A673 (cell line): ENCODE measurements at regions not wholly inside any gene's neighbourhood (a gene's known extent, or its start where the extent isn't known, plus 50 kb on each side); places are given as distances from the start of the nearest gene placed in this dataset.

Experiments
- BruUV-seq: library from RNA; stranded (reverse); fragments of 400-500 nt; replicated peaks from 2 replicates; lab custom pipeline; 2021; lab: Mats Ljungman, UMichigan
- CTCF ChIA-PET: fragments of 300-600 bp; sonication (Branson Sonifier 250); formaldehyde crosslinking; loops from one replicate; lab custom pipeline; 2022; ENCODE audit warnings: antibody characterized with exemption; lab: Charles Lee
- POLR2A ChIA-PET: fragments of 300-600 bp; sonication (Branson Sonifier 250); formaldehyde crosslinking; loops from one replicate; lab custom pipeline; 2022; ENCODE audit warnings: antibody characterized with exemption; ENCODE audit not compliant: low non-redundant PET; lab: Charles Lee
- DNase-seq: peaks from one replicate; pipeline ENCODE4 v3.0.0-alpha.2; 2015; ENCODE audit warnings: low spot score
- H3K27ac ChIP-seq: fragments of 200-600 bp; sonication (generic); 2 replicates; pipeline ENCODE4 v1.5.1; 2016; ENCODE audit warnings: mixed run types, low read depth, mild to moderate bottlenecking, mixed read lengths, antibody characterized with exemption, low read length; ENCODE audit not compliant: poor library complexity, severe bottlenecking
- H3K27me3 ChIP-seq: fragments of 200-600 bp; sonication (generic); replicated peaks from 2 replicates; pipeline ENCODE4 v1.6.1; 2017; ENCODE audit warnings: mixed run types, low read depth, mild to moderate bottlenecking, mixed read lengths, antibody characterized with exemption, low read length; ENCODE audit not compliant: insufficient read depth, poor library complexity
- H3K36me3 ChIP-seq: fragments of 200-600 bp; sonication (generic); 2 replicates; pipeline ENCODE4 v1.6.1; 2016; ENCODE audit warnings: mixed run types, mild to moderate bottlenecking, mixed read lengths, antibody characterized with exemption, low read length; ENCODE audit not compliant: insufficient read depth, poor library complexity, severe bottlenecking
- H3K4me1 ChIP-seq: fragments of 200-600 bp; sonication (generic); 2 replicates; pipeline ENCODE4 v1.6.1; 2017; ENCODE audit warnings: mixed run types, mild to moderate bottlenecking, mixed read lengths, antibody characterized with exemption, low read length; ENCODE audit not compliant: insufficient read depth, poor library complexity, severe bottlenecking
- H3K4me3 ChIP-seq: fragments of 200-600 bp; sonication (generic); 2 replicates; pipeline ENCODE4 v1.5.1; 2016; ENCODE audit warnings: low read depth, mixed run types, mild to moderate bottlenecking, mixed read lengths, low read length; ENCODE audit not compliant: poor library complexity, severe bottlenecking
- H3K9me3 ChIP-seq: fragments of 200-600 bp; sonication (generic); 2 replicates; pipeline ENCODE4 v1.6.1; 2016; ENCODE audit warnings: mixed run types, low read depth, mild to moderate bottlenecking, mixed read lengths, antibody characterized with exemption, low read length; ENCODE audit not compliant: poor library complexity, severe bottlenecking
- CTCF ChIP-seq: fragments of 300-800, 200-600 bp; sonication (generic); conservative IDR thresholded peaks from 2 replicates; pipeline ENCODE4 v1.5.1; 2017; ENCODE audit warnings: low read depth, mild to moderate bottlenecking, antibody characterized with exemption, low read length, moderate library complexity, mixed read lengths
- EZH2 ChIP-seq: fragments of 200-600 bp; sonication (generic); IDR thresholded peaks from 2 replicates; pipeline ENCODE4 v1.6.1; 2017; ENCODE audit warnings: borderline replicate concordance, low read depth, mild to moderate bottlenecking, mixed read lengths, antibody characterized with exemption, low read length; ENCODE audit not compliant: poor library complexity, severe bottlenecking
- intact Hi-C: fragments of 100-400 bp; cut with micrococcal nuclease; formaldehyde crosslinking; loops from one replicate; pipeline ENCODE4 v1.10.0; 2022; ENCODE audit not compliant: unreplicated experiment

GRCh38 chr6:168808232-168808631 is 367.2 kb downstream of the SMOC2 start:
- no peak overlapping the region for H3K27ac ChIP-seq
- no peak overlapping the region for H3K4me3 ChIP-seq
- no peaks in the 10 kb centered on the region for H3K4me1 ChIP-seq
- no peak for TF ChIP-seq CTCF
- TF ChIP-seq EZH2 = no peak
- CTCF ChIA-PET = no interaction called here
- no TSS peak for BruUV-seq
- H3K9me3 ChIP-seq = no peaks in the 10 kb centered on the region
- no peaks in the 10 kb centered on the region for H3K36me3 ChIP-seq
- H3K27me3 ChIP-seq = peaks cover 13% of the 10 kb centered on the region
- no peak for DNase-seq
- intact Hi-C loops = no loop called here
- POLR2A ChIA-PET = no interaction called here

GRCh38 chr6:168804331-168804730 is 363.3 kb downstream of the SMOC2 start:
- Histone ChIP-seq H3K4me1 (no peaks in the 10 kb centered on the region), H3K9me3 (no peaks in the 10 kb centered on the region), H3K27ac (no peak overlapping the region), H3K4me3 (no peak overlapping the region), H3K27me3 (no peaks in the 10 kb centered on the region), H3K36me3 (no peaks in the 10 kb centered on the region)
- intact Hi-C loops = no loop called here
- POLR2A ChIA-PET = no interaction called here
- no peak for DNase-seq
- CTCF ChIA-PET = no interaction called here
- no peak for TF ChIP-seq CTCF
- TF ChIP-seq EZH2 = no peak
- no TSS peak for BruUV-seq

GRCh38 chr6:168803874-168804273 is 362.9 kb downstream of the SMOC2 start:
- POLR2A ChIA-PET = no interaction called here
- no peak for DNase-seq
- Histone ChIP-seq H3K27me3 (no peaks in the 10 kb centered on the region), H3K36me3 (no peaks in the 10 kb centered on the region), H3K9me3 (no peaks in the 10 kb centered on the region), H3K4me3 (no peak overlapping the region), H3K4me1 (no peaks in the 10 kb centered on the region), H3K27ac (no peak overlapping the region)
- CTCF ChIA-PET = no interaction called here
- no peak for TF ChIP-seq CTCF
- no TSS peak for BruUV-seq
- intact Hi-C loops = no loop called here
